Stromal cell of bone marrow (primary cell): ENCODE measurements at regions not wholly inside any gene's neighbourhood (a gene's known extent, or its start where the extent isn't known, plus 50 kb on each side); places are given as distances from the start of the nearest gene placed in this dataset.
"Not testable (repeated sequence)": the region's sequence is repeated elsewhere in the genome, so short reads cannot be mapped to it uniquely, and the experiment has no call there.

Source experiments
- DNase-seq: peaks from one replicate; pipeline ENCODE4 v3.0.0-alpha.2; 2012; ENCODE audit warnings: low read depth

DNA sequence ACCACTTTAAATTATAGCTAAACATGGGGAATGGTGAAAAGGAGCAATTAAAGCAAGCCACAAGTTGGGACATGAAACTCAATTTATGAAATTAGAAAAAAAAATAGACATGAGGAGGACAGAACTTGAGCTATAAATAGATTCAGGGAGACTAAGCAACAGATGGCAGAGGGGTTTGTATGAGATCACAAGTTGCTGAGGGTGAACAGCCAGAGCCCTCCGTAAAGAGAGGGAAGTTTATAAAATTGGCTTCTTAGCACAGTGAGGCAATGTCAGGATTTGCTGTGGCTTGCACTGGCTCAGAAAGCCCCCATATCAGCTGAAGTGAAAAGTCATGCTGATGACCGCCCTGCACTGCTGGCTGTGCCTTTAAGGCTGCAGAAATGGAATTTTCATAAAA lies 443.4 kb upstream of the CD180 start:
- DNase-seq = no peak

DNA sequence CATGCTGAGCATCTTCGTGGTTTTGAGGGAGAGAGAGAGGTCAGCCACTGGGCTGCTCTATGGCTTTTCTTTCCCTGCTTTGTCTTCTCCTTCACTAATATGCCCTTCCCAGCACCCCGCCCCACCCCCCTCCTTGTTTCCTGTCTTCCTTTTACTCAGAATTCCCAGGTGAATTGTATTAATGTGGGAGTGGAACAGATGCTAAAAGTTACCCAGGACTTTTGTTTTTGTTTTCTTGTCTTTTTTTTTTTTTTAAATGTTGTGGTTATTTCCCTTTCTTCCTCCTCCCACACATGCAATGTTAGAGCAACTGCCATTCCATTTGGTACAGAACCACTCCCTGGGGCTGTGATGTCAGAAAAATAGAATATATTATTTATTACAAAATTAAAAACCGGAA lies 442.7 kb upstream of the CD180 start:
- DNase-seq = no peak

DNA sequence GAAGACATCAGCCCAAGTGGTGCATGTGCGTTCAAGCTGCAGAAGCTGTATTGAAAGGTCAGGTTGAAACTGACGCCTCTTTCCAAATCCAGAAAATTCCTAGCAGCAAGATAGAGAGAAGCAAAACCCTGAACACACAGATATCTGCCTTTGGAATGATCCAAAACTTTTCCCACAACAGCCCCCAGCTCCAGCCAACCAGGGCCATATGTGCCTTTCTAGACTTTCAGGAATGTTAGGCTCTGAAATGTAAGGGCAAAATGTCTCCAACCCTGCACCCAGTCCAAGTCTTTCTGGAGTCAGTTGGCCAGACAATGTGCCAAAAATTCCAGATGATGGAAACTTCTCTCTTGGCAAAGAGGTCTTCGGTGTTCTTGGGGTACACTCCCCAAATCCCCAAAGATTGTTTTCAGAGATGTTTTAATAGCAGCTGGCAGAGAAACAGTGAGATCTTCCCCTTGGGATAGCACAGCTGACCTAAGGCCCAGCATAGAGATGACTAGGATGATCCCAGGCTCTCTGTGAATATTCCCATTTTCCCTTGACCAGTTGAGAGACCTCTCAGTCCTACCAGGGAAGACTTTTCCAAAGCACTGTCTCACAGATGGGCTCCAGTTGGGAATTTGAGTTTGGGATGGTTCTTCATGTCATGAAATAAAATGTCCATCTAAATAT lies 440.4 kb upstream of the CD180 start:
- DNase-seq = no peak

DNA sequence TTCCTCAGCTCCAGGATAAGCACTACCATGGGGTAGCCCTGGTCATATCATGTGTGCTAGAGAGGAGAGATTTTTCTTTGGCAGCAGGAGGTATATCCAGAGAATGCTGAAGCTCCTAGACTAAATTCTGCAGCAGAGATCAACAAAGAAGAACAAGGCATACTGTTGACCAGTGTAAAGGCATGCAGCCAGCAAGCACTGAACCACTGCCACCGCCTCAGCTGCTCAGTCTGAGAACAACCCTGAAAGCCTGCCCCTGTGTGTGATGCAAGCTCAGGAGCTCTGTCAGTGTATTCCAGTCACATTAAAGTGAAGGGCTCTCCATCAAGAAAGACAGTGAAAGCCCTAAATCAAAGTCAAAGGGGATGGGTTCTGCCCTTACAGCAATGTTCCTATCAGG lies 439.5 kb upstream of the CD180 start:
- DNase-seq = no peak

DNA sequence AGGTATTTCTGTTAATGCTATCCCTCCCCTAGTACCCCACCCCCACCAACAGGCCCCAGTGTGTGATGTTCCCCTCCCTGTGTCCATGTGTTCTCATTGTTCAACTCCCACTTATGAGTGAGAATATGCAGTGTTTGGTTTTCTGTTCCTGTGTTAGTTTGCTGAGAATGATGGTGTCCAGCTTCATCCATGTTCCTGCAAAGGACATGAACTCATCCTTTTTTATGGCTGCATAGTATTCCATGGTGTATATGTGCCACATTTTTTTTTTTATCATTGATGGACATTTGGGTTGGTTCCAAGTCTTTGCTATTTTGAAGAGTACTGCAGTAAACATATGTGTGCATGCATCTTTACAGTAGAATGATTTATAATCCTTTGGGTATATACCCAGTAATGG lies 430.5 kb upstream of the CD180 start:
- DNase-seq = not testable (repeated sequence)

DNA sequence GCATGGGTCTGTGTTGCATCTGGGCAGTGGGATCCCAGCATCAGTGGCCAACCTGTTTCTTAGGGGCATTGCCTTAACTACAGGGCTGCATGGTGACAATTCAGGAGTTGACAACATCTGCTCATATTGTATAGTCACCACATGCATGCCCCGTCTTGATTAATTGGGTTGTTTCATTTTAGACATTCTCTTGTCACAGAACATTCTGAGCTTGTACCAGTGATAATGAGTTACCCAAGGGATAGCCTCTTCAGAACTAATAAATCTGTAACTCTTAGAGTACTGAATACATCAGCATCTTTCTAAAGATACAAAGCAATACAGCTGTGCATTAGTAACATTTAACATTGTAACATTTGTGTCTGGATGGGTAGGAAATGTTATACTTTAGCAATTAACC lies 426.5 kb upstream of the CD180 start:
- DNase-seq = no peak

DNA sequence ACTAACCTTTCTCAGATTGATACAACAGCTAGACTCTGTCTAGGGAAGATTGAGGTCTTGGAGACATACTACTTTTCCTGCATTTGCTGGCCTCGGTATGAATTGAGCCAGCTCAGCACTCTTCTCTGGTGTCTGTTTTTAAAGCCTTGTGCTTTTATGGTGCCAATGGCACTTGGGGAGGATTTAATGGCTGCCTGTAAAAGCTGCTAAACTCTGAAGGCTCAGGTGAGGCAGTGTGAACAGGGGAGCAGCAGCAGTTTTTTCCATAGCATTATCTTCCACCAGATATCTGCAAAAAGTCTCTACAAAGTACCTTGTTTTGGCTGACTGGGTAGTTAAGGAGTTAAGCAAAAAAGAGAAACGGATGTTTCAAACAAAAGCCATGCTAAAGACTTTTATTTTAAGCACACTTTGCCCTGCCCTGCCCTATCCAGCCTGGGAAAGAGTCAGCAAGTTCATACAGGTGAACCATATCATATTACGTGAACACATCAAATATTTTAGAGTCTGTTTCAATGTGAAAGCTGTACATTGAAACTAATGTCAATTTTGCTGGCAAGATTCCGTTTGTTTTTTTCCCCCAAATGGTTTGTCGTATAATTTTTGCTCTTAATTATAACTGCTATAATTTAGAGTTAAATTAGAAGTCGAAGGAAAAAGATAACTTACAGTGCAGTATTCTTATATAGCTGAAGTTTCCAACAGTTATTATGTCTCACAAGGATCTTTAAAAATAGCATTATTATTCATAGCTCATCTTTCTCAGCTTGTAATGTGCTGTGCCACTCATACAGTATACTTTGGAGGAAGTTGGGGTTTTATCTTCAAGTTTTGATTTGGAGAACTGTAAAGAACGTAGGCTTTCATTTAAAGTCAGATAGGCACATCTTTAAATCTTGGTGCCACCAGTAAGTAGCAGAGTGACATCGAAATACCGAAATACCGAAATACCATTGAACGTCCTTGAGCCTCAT lies 424.1 kb upstream of the CD180 start:
- DNase-seq = no peak

DNA sequence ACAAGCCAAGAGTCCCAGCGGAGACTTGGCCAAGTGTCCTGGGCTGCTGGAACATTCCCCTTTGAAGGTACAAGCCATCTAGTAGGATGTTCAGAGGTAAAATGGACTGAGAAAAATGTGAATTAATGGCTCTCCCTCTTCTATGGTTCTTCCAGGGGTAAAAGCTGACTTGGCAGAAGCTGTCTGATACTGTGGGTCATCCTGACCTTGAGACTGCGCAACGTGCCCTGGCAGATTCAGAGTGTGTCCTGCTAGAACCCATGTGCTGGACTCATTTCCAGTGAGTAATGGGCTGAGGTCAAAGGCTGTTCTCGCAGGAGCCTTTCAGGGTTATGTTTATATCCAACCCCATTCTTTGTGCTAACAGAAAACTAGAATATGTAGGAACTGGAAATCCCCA lies 423.0 kb upstream of the CD180 start:
- DNase-seq = no peak

DNA sequence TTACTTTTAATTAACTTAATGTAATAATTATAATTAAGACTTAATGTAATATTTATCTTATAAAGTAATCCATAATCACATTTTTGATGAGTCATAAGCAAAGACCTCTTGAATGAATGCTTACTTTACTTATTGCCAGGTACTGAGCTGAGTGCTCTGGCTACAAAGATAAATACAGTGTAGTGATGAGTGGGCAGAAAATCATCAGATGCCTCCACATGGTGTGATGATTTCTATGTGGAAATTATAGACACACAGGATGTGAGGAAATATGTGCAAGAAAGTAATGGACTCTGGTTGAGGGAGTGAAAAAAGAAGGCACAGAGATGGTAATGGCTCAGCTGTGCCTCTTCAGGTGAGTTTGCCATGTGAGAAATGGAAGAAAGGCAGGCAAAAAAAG lies 422.6 kb upstream of the CD180 start:
- DNase-seq = no peak

DNA sequence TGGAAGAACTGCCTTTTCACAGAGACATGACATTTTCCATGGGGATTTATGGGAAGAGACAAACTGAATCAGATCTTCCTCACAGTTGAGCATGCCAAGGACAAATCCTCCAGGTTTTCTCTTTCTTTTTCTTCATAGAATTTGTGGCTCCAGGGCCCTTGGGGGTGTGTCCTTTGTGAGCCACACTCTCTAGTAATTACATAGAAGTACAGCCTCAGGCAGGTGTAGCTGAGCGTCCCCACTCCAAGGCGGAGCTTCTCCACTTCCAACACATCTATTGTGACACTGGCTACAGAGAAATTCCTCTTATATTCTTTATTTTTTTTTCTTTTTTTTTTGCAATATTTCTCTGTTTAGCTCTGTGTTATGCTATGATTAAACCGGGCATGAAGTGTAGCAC lies 420.5 kb upstream of the CD180 start:
- no peak for DNase-seq

DNA sequence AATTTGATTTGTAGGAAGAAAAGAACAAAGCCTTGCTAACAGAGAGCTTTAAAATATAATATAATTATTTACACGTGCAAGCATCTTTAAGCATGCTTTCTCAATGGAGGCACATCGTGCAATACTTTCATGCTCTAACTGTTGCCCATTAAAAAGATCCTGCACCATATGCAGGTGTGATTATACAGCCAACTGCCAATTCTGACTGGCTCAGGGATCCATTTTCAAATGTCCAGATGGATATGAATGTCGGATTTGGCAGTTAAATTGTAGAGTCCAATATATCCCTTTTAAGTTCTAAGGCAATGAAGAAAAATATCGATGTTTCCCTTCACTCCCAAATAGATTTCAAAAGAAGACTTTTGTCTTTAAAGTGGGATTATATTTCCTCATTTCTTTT lies 416.4 kb upstream of the CD180 start:
- no peak for DNase-seq

DNA sequence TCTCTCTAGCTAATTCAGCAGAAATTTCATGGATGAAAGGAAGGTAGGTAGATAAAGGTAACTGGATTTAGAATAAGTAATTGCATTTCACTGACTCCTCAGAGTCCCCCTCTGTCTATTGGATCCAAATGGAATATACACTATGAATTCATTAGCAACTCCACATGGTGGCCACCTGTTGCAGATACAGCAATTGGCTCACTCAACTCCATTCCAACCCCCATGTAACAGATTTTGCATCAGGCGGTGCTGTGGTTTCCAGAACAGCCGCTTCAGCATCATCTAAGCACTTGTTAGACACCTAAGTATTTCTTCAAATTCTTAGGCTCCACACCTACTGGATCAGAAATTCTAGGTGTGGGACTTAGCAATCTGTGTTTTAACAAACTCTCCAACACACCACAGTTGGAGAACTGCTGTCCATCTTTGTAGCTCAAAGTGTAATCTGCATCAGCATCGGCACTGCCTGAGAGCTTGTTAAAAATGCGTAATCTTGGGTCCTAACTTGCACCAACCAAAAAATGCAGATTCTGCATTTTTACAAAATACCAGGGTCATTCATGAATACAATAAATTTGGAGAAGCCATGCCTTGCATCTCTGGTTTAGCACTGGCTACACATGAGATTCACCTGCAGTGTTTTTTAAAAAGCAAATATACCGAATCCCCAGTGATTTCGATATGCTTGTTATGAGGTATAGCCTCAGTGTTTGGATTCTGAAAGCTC lies 413.8 kb upstream of the CD180 start:
- no peak for DNase-seq

DNA sequence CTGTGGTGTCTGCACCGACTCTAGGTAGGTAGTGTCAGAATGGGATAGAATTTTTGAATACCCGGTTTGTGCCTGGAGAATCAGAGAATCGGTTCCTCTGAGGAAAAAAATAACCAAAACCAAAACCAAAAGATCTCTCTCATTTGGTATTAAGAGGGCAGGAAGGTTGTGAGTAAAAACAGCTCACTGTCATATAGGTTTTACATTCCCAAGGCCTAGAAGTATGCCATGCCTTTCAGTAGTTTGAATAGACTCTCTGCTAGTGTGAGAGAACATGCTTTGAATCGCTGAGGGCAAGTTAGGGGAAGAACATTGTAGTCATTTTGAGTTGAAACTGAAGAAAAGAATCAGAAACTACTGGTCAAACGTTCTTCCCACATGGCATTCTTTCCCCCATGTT lies 411.4 kb upstream of the CD180 start:
- DNase-seq = no peak

DNA sequence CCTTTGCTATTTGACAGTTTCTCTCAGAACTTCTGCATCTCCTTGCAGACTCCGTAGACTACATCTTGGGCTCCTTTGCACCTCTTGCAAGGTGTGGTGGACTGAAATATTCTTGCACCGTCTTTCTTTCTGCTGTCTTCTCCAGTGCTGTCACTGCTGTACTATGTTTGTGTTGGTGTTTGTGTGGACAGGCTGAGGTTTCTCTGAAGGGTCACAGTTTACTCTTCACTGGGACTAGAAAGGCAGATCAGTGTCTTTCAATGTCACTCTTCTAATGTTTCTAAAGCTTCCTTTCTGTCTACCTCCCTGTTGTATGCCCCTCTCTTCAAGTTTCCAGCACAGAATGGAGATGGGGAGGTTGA lies 410.0 kb upstream of the CD180 start:
- no peak for DNase-seq

DNA sequence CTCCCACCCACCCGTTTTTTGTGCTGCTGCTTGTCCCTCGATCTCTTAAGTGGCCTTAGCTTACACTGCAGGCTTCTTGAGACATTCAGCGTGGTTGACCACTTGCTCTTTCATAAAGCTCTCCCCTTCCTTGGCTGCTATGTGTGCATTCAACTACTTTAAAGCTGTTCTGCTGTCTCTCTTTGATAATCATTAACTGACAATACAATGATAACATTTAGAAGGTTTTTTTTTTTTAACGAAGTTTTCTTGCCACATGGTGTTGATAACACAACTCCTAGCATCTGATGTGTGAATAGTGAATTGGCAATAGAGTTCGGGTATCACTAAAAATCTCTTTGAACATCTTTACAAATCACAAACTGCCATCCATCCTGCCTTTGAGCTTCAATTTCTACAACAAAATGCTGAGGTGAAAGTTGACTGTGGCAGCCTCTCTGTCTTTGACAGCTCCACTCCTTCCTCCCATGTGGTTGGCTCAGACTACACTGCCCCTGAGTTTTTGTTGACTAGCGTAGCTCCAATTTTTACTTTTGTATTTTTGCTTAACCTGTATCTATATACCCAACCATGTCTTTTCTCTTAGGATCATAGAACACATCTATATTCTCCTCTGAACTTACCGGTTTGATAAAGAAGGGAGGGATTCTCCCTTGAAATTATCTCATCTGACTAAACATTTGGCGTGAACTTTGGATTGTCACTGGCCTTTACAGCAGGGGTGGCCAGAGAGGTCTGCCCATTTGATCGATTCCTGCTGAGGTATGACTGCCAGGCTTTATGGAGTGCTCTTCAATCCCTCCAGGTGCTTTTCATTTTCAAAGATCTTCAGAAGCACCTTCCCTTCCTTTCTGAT lies 409.4 kb upstream of the CD180 start:
- DNase-seq = no peak

DNA sequence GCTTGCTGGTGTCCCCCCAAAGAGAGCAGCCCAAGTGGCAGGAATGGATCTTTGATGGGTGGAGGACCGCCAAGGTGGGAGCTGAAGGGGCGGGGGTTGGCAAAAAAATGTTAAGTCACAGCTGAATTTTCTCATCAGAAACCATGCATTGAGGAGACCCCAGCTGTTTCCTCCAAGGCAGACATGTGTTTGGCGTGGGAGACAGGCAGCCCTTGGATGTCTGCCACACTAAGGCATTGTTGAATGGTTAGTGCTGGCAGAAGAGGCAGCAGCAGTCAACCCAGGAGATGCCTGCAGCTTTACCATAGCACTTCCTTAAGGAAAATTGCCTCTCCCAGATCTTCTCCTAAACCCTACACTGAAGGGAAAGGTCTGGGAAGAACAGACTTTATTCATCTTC lies 394.9 kb upstream of the CD180 start:
- no peak for DNase-seq

DNA sequence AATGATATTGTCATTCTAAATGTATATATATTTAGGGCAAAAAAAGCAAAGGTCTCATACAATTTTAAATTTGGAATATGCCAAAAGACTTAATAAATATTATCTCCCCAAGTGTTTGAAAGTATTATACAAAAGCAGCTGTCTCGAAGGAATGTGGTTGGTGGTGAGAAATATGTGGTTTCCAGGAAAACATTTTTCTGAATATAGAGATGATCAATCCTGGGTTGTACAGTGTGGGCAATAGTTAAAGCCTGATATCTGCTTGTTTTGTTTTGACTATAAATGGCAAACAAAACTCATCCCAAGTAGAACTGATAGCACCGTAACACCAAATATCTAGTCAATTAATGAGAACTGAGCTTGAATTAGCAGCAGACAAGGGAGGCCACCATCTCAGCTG lies 391.8 kb upstream of the CD180 start:
- no peak for DNase-seq

DNA sequence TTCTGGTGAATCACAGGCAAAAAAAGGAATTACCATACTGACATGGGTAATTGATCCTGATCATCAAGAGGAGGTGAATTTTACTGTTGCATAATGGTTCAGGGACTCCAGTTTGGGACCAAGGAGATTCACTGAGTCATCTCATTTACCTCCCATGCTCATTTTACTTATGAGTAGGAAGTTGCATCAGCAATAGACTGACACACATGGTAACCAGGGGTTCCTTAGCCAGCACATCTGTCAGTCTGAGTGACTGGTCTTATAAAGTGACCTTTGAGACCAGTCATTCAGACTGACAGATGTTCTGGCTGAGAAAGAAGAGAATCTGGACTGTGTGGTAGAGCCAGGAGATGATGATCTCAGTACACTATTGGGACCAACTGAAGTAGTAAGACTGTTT lies 384.6 kb upstream of the CD180 start:
- DNase-seq = peak; percentile 17

DNA sequence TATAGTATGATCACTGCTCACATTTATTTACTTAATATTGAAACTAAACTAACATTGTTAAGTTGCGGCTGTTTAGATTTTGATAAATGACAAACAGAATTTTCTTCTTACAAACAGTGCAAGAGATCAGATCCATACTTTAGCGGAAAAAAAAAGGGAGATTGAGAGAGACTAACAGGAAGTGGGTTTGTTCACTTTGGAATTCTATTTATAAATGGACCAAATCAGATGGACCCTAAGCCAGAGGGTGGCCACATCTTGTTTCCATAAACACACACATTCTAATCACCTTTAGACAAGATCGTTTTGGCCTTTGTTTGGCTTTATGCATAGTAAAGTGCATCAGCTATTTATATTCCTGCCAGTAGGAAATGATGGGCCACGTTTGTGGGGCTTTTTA lies 381.4 kb upstream of the CD180 start:
- no peak for DNase-seq

DNA sequence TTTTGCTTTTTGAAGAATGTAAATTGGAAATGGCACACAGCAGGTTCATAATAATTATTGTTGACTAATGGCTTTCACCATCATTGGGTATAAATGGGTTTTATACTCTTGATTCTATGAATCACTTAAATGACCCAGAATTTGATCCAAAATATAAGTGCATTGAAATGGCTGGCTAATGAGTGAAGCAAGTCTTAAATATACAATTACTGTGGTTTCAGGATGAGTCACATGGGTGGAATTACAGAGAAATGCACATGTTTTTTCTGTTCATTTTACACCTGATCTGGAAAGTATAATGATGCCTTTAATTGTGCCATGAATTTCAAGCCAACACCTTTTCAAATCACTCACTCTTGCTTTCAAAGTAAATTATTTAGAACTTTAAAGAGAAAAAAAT lies 380.8 kb upstream of the CD180 start:
- peak; percentile 10 for DNase-seq

DNA sequence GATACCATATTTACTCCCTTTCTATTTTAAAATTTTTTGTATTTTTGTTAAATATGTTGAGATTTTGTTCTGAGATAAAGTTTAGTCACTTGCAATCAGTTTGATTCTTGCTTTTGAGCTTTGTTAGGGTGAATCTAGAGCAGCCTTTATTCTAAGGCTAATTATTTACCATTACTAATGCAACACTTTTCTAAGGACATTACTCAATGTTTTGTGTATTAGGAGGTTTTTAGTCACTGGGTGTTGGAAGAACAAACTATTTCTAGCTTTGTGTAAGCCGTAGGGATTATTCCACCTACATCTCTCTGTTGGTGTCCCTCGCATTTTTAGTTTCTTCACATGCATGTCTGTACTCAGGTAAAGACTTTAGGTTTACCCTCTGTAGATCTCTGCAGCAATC lies 379.5 kb upstream of the CD180 start:
- DNase-seq = no peak

DNA sequence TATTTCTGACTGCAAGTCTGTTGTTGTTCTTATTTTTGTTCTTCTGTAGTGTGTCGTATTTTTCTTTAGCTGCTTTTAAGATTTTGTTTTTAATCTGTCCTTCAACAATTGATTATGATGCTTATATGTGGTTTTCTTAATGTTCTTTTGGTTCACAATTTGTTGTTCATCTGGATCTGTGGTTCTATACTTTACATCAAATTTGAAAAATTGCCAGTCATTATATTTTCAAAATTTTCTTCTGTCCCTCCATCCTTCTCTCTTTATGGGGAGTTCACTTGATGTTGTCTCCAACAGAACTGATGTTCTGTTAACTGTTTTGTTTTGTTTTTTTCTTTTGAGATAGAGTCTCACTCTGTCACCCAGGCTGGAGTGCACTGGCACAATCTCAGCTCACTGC lies 378.5 kb upstream of the CD180 start:
- no peak for DNase-seq
